ENCODE measurements at regions not wholly inside any gene's neighbourhood (a gene's known extent, or its start where the extent isn't known, plus 50 kb on each side); places are given as distances from the start of the nearest gene placed in this dataset.

DNA sequence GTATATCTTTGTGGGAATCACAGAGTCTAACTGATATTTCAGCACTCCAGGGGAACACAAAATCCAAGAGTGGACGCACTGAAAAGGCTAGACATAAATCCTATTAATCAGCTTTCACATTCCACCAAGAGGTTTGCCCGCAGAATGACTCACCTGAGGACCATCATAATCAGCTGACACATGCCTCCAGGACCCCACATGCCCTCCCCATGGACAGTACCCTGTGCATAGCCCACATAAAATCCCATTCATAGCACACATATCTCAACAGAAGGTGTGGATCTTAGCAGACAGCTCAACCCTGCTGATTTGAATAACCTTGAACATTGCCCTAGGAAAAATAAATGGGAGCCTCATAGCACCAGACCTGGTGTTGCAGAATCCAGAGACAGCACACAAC is 246.8 kb upstream of the TENT5A start (continued):
- TF ChIP-seq, protein P1, sequence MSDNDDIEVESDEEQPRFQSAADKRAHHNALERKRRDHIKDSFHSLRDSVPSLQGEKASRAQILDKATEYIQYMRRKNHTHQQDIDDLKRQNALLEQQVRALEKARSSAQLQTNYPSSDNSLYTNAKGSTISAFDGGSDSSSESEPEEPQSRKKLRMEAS (IDR thresholded peaks at IDR 0.05) = no peak
- TF ChIP-seq CEBPB (IDR thresholded peaks at IDR 0.05; ENCODE audit: low read depth, low read length) (no peak), YY1 (IDR thresholded peaks at IDR 0.05; ENCODE audit: low read depth, low read length) (no peak), SP4 (IDR thresholded peaks at IDR 0.05; ENCODE audit: low read length) (no peak), HDAC2 (IDR thresholded peaks at IDR 0.05; ENCODE audit: borderline replicate concordance in 1 of 2, low read depth in 2 of 2, low read length in 2 of 2) (no peak)

Measured in H1 (cell line).